Germinal center (tissue), 1 donor: ENCODE measurements at regions not wholly inside any gene's neighbourhood (a gene's known extent, or its start where the extent isn't known, plus 50 kb on each side); places are given as distances from the start of the nearest gene placed in this dataset.
"Not testable (repeated sequence)": the region's sequence is repeated elsewhere in the genome, so short reads cannot be mapped to it uniquely, and the experiment has no call there.

ENCODE experiments used
- DNase-seq: peaks from one replicate; pipeline ENCODE4 v3.0.0; 2012; ENCODE audit warnings: mixed read lengths, low spot score

DNA sequence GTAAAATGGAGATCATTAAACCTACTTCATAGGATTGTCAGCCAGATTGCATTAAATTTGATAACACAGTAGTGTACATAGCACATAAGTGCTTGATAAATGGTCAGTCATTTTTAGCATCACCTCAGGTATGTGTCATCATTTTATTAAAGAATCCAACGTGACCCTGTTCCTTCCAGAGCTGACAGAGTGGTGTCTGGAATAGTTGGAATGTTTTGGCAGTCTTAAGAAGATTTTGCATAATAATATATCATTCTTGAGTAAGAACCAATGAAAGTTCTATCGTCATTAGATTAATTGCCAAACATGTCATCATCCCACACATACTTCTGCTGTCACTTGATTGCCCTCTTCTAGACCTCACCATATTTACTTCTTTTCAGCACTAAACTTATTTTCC lies 451.4 kb upstream of the POM121L12 start:
- DNase-seq, result no peak

DNA sequence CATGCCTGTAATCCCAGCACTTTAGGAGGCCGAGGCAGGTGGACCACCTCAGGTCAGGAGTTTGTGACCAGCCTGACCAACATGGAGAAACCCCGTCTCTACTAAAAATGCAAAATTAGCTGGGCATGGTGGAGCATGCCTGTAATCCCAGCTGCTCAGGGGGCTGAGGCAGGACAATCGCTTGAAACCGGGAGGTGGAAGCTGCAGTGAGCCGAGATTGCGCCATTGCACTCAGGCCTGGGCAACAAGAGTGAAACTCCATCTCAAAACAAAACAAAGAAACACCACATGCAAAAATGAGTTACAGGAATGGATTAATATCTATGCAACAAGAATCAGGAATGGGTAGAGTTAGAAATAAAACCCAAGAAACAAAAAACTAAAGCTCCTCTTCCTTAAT lies 462.3 kb upstream of the POM121L12 start:
- DNase-seq, result not testable (repeated sequence)

DNA sequence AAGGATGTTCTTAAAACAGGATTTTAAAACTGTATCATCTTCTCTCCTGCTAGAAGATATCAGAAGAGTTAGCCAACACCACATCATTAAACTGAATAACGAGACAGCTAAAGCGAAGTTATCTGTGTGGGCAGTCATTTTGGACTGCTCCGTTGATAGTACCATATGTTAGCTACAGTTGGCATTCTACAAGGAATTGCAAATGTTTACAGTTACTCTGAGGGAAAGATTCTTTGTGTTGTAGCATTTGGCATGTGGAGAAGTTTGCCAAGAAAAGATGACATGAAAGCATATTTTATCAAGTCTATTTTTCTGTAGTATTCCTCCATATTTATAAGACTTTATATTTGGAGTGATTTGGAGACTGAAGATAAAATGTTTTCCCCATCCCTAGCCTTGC lies 464.4 kb upstream of the POM121L12 start:
- no peak for DNase-seq

DNA sequence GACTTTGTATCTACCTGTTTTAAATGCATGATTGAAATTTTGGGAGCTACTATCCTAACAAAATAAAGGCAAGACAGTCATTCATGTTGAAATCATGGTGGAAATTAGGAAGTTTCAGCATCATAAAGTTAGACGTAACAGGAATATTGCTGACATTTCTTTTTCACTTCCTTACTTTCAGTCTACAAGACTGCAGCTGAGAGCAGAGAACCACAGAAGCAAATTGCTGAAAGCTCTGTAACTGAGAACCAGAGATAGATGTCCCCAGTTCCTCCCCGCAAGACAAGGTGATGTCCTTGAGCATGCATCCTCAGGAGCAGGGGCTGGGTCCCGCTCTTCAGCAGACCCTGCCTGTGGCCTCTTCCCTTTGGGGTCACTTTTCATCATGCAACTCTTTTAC lies 466.3 kb upstream of the POM121L12 start:
- DNase-seq, result no peak

DNA sequence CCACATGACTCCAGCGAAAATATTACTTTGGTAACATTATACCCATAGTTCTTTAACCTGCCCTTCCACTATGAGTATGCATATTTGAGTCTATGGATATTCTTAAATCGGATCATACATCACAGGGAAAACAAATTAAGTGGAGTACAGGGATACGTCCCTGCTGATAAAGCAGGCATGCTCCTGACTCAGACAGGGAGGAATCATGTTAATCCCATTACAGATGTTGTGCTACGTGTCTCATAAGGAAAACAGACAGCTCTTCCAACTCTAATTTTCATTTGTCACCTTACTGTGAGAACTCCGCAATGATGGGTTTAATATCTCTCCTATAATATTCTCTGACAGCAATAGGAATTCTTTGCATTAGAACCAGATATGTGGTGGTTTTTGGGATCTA lies 469.5 kb upstream of the POM121L12 start:
- DNase-seq, result no peak

DNA sequence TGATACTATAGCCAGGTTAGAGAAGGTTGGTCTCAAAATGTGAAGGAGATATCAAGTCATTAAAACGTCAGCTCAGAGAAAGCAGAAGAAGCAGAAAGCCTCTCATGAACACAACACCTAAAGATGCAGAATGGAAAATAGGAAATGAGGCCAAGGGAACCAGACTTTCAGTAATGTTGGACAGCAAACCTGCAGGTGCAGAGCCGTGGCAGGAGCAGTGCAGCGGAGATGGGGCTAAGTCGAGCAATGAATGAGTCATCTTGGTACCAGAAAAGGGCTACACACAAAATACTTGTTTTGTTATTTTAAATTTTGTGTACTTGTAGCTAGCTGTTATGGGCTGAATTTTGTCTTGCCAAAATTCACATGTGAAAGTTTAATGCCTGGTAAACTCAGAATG lies 479.6 kb upstream of the POM121L12 start:
- no peak for DNase-seq

DNA sequence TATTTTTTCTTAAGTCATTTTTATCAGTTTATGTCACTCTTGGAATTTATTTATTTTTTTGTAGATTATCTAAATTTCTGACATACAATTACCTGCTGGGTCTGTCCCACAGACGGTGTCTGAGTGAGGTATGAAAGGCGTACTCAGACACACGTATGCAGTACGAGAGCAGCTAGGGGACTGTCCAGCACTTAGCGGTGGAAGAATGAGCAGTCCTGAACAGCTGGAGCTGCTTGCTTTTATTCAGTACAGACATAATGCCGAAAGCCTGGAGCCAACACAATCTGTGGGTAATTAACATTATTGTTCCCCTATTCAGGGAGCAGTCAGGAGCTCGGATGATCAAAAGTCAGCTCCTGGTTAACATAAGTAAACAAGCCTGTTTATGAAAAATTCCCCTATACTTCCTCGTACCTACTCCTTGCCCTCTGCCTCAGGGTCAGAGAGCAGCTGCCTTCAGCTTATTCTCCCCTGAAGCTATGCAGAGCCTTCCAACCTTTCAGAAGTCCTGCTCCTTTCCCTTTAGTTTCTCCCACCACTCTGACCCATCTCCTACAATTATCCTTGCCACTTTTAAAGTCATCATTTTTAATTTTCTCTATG lies 488.0 kb upstream of the POM121L12 start:
- no peak for DNase-seq

DNA sequence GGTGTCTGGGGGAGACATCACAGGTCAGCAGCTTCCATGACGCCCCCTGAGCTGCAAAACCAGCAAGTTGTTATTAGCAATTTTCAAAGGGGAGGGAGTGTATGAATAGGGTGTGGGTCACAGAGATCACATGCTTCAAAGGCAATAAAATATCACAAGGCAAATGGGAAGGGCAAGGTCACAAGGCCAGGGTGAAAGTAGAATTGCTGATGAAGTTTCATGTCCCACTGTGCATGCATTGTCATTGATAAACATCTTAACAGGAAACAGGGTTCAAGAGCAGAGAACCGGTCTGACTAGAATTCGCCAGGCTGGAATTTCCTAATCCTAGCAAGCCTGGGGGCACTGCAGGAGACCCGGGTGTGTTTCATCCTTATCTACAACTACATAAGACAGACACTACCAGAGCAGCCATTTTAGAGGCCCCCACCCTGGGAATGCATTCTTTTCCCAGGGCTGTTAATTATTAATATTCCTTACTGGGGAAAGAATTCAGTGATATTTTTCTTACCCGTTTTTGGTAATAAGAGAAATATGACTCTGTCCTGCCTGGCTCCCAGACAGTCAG lies 494.2 kb upstream of the POM121L12 start:
- not testable (repeated sequence) for DNase-seq

DNA sequence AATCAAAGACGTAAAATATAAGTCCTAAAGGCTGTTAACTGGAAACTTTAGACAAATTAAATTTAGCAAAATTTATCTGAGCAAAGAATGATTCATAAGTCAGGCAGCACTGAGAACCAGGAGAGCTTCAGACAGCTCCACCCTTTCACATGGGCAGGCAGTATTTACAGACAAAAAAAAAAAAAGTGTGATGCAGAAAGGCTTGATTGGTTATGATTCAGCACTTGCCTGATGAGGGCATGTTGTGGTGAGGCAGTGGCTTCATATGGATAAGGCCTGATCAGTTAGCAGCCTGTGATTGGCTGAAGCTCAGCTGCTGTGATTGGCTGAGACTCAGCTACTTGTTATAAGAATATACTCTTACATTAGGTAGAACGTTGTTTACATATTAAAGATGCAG lies 495.4 kb upstream of the POM121L12 start:
- DNase-seq, result no peak

DNA sequence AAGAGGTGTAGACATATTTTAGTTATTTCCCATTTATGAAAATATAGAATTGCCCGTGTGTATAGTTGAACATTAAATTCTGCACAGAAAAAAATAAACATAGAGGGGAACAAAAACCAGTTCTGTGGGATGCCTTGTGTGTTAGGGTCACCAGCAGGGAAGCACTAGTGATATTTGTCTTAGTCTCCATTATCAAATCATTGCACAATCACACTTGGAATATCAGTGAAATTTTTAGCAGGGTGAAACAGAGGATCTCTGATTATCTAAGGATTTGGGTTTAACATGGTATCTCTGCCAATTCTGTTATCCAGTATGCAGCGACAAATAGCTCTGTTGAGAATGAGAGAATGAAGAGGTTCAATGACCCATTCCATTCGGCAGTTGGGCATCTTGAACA lies 496.0 kb upstream of the POM121L12 start:
- DNase-seq, result no peak

DNA sequence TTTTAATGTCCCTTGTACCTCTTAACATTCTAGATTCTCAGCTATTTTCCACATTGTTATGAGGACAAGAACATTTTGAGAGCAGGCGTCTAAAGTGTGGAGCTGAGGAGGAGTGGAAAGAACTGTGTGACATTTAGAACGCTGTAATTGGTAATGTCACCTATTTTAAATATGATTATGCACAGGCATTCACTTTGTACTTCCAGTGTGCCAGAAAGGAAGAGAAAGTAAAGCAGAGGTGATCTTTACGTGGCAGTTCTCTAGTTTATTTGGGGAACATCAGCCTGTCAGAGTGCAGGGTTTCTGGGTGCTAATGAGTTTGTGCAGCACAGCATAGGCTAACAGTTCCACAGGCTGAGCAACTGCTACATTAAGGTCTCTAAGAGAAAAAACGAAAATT lies 498.4 kb upstream of the POM121L12 start:
- no peak for DNase-seq

DNA sequence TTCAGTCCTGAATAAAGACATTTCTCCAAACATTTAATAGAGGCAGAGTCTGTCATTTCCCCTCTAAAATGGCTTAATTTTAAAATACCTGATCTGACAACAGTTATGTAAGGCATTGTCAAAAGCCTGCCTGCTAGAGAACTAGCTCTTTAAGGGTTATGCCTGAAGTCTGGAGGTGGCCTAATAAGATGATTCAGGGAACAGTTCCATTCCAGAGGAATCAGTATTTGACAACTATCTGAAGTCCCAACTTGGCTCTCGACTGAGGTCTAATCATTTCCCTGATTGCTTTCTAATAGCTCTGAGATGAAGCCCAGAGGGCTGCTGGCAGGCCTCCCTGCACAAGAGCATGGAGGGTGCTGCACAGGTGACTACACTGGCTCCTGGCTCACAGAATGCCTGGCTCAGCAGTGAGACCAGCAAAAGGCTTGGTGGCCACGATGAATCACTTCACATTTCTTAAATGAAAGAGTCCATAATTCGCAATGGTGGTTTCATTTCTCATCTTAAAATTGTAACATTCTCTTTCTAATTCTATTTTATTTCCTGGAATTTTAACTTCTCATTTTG lies 509.6 kb upstream of the POM121L12 start:
- no peak for DNase-seq

DNA sequence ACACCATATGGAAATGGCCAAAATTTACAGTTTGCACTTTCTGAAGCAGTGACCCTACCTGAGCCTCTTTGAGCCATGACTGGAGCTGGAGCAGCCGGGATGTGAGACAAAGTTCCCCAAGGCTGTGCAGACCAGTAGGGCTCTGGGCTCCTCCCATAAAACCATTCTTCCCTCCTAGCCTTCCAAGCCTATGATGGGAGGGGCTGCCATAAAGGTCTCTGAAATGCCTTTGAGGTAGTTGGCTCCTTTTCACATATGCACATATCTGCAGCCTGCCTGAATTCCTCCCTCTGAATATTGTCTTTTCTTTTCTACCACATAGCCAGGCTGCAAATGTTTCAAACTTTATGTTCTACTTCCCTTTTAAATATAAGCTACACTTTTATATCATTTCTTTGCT lies 516.6 kb upstream of the POM121L12 start:
- no peak for DNase-seq

DNA sequence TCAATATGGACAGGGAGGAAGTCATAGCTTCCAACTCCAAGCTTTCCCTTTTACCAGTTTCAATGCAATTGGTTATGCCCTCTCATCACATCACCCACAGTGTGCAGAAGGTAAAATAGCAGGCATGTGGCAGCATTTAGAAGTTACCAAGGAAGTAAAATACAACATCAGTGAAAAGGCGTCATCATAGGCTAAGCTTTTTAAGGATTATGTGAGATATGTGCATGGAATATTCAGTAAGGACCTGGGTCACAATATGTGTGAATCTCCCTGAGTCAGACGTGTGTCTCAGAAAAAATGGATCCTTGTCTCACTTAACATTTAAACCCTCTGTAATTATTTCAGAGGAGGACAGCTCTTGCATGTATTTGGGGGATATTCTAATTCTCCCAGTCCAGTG lies 522.8 kb upstream of the POM121L12 start:
- no peak for DNase-seq

DNA sequence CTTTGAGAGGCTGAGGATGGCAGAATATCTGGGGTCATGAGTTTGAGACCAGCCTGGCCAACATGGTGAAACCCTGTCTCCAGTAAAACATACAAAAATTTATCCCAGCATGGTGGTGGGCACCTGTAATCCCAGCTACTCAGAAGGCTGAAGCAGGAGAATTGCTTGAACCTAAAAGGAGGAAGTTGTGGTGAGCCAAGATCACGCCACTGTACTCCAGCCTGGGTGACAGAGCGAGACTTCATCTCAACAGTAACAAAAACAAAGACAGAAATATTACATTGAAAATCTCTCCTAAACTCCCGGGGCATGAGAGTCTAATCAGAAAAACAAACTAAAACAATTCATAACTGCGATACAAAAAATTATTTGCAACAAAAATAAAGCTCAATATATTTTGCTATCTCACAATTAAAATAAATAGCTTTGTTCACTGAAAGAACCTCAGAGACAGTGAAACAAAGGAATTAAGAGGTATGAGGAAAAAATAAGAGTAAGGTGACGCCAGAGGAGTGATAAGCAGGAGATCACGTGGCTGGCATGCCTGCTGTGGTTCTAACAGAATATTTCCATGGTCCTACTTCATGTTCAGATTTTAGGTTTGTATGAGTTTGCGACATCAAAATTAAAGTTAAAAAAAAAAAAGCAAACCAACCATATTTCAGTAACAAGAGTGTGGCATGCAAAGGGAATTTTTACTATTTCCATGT lies 527.7 kb upstream of the POM121L12 start:
- no peak for DNase-seq

DNA sequence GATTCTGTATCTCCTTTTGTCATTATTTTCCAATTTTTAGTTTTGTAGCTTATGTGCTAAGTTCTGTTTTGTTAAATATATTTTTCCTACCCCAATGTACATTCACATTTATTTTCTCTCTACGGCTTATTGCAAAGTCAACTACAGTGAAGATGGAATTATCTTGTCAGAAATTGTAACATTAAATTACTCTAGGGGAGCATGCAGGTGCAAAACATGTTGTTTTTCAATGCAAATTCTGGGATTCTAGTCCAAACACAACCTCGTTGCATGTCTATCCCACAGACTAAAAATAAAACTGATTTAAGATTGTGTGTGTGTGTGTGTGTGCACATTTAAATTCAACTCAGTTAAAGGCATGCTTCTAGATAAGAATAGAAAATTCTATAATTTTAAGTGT lies 529.1 kb upstream of the POM121L12 start:
- no peak for DNase-seq

DNA sequence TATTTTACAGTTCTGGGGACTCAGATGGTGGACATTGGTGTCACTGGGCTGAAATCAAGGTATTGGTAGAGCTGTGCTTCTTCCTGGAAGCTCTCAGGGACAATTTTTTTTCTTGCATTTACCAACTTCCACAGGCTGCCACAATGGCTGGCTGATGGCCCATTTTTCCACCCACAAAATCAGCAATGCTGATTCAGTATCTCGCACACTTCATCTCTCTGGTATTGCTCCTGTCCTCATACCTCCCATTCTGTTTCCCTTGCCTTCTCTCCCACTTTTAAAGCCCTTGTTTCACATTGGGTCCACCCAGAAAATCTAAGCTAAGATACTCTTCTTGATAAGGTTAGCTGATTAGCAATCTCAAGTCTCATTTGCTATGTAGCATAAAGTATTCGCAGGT lies 530.9 kb upstream of the POM121L12 start:
- no peak for DNase-seq

DNA sequence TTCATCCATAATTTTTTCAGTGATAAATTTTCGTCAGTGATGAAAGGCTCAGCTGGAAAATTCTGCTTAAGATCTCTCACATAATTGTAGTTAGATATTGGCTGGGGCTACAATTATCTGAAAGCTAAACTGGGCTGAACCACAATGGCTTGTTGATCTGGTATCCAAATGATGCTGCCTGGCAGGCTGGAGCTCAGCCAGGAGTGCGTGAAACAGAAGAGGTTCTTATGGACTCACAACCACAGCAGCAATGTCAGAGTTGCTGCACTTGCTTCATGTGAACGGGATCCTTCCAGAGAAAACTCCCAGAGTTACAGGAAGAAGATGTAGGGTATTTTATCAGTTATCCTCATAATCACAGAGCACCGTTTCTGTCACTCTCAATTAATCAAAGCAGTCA lies 533.2 kb upstream of the POM121L12 start:
- DNase-seq, result no peak

DNA sequence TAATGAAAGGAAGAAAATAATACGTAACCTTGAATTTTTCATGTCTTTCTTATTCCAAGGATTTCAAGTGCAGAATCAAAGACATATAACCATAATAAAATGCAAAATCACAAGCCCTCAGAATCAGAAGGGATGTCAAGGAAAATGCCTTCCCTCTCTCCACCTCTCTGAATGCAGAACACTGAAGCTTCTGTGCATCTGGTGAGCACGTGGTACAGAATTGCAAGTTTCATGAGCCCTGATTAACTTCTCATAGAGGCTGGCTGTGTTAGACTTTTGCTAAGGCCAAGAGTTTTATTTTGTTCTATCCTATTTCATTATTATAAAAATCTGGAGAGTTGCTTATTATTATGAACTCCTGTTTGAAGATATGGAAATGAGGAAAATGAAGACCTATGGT lies 533.7 kb upstream of the POM121L12 start:
- DNase-seq, result no peak

DNA sequence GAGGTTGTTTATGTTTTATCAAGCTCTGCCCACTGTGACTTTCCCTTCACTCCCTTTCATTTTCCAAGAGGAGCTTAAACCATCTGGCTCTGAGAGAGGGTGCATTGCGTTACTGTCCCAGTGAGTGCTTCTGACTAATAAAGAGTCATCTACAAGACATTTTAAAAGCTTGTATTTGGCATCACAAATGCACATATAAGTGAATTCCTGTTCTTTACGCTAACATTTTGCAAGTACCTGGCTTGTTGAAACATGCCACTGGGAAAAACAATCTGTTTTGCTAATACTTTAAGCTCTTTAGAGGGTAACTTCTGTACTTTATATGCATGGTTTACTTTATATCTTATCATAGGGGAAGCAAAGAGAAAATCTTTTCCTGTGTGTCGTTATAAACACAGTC lies 534.6 kb upstream of the POM121L12 start:
- no peak for DNase-seq

DNA sequence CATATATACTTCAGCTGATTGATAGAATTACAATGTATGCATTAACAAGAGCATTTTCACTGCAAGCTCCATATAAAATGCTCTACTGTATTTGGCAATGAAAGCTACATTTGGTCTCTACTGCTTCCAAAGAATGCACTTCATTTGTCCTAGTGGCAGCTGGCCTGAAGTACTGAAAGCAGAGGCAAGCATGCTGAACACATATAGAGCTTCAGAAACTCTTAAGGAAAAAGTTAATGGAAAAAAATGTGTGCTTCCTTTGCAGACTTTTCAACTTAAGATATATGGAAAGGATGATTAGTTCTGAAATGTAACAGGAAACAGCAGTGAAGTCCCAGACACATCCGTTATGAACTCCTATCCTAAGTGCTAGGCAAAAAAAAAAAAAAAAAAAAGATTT lies 537.1 kb upstream of the POM121L12 start:
- no peak for DNase-seq

DNA sequence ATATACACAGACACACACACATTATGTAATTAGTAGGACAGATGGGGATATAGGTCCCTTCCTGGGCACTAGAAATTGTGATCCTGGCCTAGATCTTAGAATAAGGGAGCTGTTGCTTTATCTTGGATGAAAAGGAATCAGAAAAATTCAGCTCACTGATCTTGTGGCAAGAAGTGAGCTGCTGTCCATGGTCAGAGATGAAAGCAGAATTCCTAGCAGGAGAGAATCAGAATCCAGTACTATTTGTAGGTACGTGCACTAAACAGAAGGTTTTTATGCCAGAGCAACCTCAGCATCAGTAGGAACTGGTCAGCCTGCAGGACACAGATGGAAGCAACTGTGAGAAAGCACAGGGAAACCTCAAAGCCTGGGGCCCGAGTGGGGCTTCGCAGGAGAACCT lies 549.2 kb upstream of the POM121L12 start:
- DNase-seq, result no peak

DNA sequence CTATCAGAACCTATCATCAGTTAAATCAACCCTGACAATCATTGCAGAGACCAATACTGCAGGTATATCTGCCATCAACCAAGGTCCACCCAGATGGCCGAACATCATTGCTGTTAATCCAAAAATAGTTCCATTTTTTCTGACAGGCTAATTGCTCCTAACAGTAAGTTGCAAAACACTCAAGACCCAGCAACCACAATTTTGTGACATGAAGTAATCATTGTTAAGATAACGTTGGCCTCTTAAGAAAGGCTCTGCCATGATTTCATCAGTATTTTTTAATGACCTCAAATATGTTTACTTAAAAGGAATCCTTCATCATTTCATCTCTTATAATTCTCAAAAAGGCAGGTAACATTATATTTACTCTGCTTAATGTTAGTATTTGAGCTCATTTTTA lies 553.4 kb upstream of the POM121L12 start:
- no peak for DNase-seq

DNA sequence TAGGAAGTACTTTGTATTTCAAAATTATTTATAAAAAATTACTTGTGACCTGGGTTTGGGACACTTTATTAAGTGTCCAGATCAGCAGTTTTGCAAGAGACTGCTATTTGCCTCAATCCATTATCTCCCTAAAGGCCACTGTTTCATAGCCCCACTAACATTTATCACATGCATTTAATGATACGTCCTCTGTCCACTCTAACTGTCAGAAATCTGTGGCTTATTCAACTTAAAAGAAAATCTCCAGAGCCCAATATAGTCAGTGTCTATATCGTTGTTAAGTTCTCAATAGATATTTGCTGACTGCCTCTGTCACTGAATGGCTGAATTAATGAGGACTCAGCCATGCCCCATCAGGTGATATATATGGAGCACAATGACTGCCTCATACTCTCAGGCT lies 553.9 kb upstream of the POM121L12 start:
- no peak for DNase-seq
